ES-I3 (cell line): ENCODE measurements at regions not wholly inside any gene's neighbourhood (a gene's known extent, or its start where the extent isn't known, plus 50 kb on each side); places are given as distances from the start of the nearest gene placed in this dataset.

Experiments
- H3K36me3 ChIP-seq: 2 replicates; pipeline ENCODE4 v1.6.1; 2013; ENCODE audit warnings: mild to moderate bottlenecking, low read length, control low read depth, moderate library complexity; ENCODE audit not compliant: insufficient read depth
- H3K4me1 ChIP-seq: 2 replicates; pipeline ENCODE4 v1.6.1; 2013; ENCODE audit warnings: mild to moderate bottlenecking, control low read depth, low read length; ENCODE audit not compliant: insufficient read depth
- H3K9ac ChIP-seq: 2 replicates; pipeline ENCODE4 v1.6.1; 2013; ENCODE audit warnings: low read depth, mild to moderate bottlenecking, low read length, moderate library complexity
- H3K9me3 ChIP-seq: 2 replicates; pipeline ENCODE4 v1.6.1; 2013; ENCODE audit warnings: mild to moderate bottlenecking, low read length, moderate library complexity; ENCODE audit not compliant: control insufficient read depth, insufficient read depth

DNA sequence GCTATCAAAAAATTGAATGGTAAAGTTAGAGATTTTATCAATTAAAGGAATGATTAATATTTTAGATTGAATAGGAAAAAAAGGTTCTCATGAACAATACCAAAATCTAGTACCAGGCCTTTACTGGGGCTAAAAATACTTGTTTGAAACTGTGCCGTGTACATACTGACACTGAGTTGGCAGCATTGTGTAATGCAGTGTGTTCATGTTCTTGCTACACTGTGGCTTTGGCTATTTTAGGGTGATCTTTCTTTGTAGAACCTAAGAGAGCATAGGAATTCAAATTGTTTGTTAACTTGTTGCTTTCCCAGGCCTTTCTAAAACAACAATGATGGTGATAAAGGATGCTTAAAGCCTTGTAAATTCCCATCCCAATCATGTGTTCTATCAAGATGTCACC lies 80.9 kb downstream of the KIF4B start:
- Histone ChIP-seq H3K9me3 (no peaks in the 10 kb centered on the region), H3K9ac (no peak overlapping the region), H3K4me1 (no peaks in the 10 kb centered on the region), H3K36me3 (no peaks in the 10 kb centered on the region)

DNA sequence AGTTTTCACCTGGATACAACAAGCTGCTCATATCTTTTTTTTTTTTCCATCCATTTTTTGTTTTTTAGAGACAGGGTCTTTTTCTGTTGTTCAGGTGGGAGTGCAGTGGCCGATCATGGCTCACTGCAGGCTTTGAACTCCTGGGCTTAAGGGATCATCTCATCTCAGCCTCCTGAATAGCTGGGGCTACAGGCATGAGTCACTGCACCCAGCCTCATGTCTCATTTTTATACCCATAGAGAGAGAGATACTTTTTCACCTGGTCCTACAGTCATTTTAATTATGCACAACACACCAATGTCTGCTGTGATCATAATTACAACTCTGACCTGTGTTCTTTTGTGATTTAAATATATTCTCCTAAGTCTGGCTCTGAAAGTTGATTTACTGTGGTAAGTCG lies 84.4 kb downstream of the KIF4B start:
- H3K4me1 ChIP-seq, result no peaks in the 10 kb centered on the region
- no peaks in the 10 kb centered on the region for H3K36me3 ChIP-seq
- H3K9me3 ChIP-seq, result no peaks in the 10 kb centered on the region
- H3K9ac ChIP-seq, result no peak overlapping the region

DNA sequence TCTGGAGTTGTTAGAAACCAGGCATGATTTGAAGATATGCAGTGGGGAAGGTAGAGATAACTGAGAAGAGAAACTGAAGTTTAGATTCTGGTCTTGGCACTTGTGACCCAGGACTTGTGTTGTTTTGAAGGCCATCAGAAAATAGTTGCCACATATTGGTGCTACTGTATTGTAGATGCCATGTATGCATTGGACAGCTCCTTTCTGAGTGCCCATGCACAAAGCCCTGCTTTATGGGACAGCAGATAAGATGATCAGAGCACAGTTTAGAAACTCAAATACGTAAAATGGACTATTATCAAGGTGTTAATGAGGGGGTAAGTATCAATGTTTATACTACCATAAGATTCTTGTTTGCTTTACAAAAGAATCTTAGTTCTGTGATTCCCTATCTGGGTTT lies 84.9 kb downstream of the KIF4B start:
- Histone ChIP-seq H3K9me3 (no peaks in the 10 kb centered on the region), H3K36me3 (no peaks in the 10 kb centered on the region), H3K4me1 (no peaks in the 10 kb centered on the region), H3K9ac (no peak overlapping the region)

DNA sequence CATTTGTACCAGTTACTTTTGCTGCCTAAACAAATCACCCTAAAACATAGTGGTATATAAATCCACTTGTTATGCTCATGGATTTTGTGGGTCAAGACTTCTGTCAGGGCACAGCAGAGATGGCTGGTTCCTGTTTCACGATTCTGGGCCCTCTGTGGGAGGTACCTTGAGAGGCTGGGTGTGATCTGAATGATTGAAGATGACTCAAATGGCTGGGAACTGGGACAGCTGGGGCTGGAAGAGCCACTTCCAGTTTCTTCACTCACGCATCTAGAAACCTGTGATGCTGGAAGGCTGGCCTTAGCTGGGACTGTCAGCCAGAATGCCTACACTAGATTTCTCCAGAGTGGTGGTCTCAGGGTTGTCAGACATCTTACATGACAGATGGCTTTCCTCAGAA lies 88.1 kb downstream of the KIF4B start:
- H3K9me3 ChIP-seq, result no peaks in the 10 kb centered on the region
- no peaks in the 10 kb centered on the region for H3K4me1 ChIP-seq
- no peak overlapping the region for H3K9ac ChIP-seq
- H3K36me3 ChIP-seq, result no peaks in the 10 kb centered on the region

DNA sequence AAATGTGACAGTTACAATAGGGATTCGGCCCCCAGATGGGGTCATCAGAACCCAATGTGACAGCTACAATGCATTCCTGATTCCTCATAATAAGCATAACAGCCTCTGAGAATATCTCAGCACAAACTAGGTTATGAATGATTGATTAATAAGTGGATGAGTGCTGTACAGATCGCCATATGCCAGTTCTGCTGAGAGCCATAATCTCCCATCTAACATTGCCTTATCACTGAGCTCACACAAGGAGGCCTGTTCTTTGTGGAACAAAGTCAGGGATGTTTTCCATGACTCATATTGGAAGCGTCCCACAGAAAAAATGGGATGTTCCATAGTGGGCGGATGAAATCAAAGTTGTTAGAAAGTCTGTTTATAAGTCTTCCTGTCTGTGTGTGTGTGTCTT lies 89.6 kb downstream of the KIF4B start:
- H3K4me1 ChIP-seq, result no peaks in the 10 kb centered on the region
- H3K9ac ChIP-seq, result no peak overlapping the region
- H3K36me3 ChIP-seq, result no peaks in the 10 kb centered on the region
- H3K9me3 ChIP-seq, result no peaks in the 10 kb centered on the region

DNA sequence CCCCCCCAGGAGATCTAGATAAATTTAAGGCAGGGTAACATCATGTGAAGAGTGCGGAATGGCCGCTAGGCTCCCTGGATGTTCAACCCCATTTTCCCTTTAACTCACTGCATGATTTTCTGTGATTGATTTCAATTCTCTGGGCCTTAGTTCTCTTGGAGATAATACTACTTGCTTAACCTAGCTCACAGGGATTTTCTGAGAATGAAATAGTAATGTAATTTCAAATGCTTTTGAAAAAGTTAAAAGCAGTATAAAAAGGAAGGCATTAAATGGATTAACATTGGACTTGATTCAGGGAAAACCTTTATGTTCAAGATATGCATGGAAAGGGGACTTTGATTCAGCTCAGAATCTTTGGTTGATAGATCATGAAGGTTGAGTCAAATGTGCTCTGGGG lies 90.9 kb downstream of the KIF4B start:
- no peaks in the 10 kb centered on the region for H3K4me1 ChIP-seq
- H3K36me3 ChIP-seq, result no peaks in the 10 kb centered on the region

DNA sequence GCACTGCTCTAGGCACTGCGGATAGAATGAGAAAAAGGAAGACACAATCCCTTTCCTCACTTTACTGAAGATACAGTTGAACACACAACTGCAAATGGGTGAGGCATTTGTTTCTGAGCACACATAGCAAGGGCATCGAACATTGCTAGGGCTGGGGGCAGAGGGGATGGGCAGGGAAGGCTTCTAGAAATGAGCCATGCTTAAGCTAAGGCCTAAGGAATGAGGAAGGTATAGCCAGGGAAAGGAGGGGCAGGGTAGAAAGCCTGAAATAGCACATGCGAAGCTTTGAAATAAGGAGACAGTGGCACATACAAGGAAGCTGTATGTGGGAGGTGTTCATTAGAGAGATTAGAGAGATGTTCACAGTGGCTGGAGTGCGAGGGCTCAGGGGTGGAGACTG lies 92.7 kb downstream of the KIF4B start:
- no peak overlapping the region for H3K9ac ChIP-seq
- H3K4me1 ChIP-seq, result no peaks in the 10 kb centered on the region
- H3K9me3 ChIP-seq, result no peaks in the 10 kb centered on the region
- no peaks in the 10 kb centered on the region for H3K36me3 ChIP-seq

More for the DNA sequence above, 90.9 kb downstream of the KIF4B start:
- H3K9me3 ChIP-seq, result no peaks in the 10 kb centered on the region
- H3K9ac ChIP-seq, result no peak overlapping the region

DNA sequence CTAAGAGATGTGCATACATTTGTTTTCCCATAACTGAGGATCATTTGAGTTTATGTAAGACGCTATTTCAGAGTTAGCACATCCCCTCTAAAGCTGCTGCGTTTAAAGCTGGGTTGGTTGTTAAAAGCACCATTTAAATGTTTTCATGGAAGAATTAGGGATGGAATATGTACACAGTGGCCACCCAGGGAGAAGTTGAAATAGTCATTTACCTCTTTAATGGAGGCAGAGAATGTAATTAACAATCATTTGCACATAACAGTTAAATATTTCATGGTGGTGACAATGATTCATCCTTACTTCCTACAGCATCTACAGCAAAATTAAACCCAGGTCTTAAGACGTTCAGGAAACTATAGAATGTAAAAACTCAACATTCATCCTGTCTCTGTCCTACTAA lies 100.3 kb downstream of the KIF4B start:
- Histone ChIP-seq H3K9ac (no peak overlapping the region), H3K9me3 (peaks cover 7% of the 10 kb centered on the region; the same call in 1 of the 2 replicates), H3K4me1 (no peaks in the 10 kb centered on the region), H3K36me3 (no peaks in the 10 kb centered on the region)

DNA sequence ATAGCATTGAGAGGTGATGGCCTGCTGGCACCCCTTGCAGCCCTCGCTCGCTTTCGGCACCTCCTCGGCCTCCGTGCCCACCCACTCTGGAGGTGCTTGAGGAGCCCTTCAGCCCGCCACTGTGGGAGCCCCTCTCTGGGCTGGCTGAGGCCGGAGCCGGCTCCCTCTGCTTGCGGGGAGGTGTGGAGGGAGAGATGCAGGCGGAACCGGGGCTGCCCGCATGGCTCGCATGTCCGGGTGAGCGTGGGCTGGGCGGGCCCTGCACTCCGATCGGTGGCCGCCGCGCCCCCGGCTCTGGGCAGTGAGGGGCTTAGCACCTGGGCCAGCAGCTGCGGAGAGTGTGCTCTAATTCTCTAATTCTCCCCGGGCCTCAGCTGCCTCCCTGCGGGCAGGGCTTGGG lies 101.1 kb downstream of the KIF4B start:
- Histone ChIP-seq H3K9me3 (peaks cover 7% of the 10 kb centered on the region; the same call in 1 of the 2 replicates), H3K36me3 (no peaks in the 10 kb centered on the region), H3K9ac (no peak overlapping the region), H3K4me1 (no peaks in the 10 kb centered on the region)

DNA sequence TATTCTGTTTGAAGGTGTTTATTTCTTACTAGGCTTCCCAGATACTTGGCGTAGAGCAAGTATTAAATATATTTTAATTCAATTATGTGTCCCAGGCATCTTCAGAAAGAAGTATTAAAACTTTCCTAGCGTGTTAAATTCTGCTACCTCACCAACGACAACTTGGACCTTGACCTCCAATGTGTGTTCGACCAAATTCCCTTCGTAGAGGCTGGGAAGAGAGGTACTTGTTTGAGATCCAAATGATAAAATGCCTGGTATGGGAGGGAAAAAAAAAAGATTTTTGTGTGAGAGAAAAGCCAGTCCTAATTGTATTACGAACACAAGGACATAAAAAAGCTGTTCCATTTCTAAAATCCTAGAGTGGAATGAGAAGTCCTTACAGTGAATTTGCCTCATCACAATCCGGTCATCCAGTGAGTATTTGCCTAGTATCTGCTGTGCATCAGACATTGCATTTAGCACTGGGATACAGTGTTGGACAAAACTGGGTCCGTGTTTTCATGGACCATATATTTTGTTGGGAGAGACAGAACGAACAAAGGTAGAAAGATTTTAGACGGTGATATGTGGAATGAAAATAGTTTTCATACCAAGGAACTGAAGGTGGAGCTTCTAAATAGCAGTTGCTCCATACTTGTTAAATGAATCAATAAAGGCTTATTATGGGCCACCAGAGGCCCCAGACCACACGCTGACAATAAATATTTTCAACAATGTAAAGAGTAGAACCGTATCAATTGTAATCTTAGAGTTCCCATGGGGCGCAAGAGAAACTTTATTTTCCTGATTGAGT lies 103.1 kb downstream of the KIF4B start:
- Histone ChIP-seq H3K36me3 (no peaks in the 10 kb centered on the region), H3K4me1 (no peaks in the 10 kb centered on the region), H3K9me3 (peaks cover 7% of the 10 kb centered on the region; the same call in 1 of the 2 replicates), H3K9ac (no peak overlapping the region)

DNA sequence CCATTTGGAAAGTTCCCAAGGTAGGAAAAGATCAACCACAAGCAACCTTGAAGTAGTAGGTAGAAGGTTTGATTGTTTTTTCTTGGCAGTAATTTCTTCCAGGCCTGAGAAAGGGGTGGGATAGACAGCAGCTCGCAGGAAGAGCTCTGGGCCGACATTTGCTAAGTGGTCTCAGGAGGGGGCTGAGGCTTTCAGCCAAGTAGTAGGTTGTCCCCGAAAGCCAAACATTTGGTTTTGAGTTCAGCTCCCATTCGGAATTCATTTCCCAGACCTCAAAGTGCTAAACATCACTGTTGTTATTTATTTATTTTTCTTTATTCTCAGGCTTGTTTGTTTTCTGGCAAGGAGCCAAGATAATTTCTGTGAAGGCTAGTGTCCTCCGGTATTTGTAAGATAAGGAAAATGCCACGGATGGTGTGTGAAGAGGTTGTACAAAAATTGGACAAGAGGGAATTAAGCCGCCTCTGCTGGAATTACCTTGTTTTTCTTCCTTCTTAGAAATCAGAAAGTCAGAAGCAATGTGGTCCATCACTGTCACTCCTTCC lies 112.1 kb downstream of the KIF4B start:
- H3K36me3 ChIP-seq, result no peaks in the 10 kb centered on the region
- H3K4me1 ChIP-seq, result no peaks in the 10 kb centered on the region; the same call in 1 of the 2 replicates
- H3K9ac ChIP-seq, result no peak overlapping the region
- no peaks in the 10 kb centered on the region for H3K9me3 ChIP-seq

DNA sequence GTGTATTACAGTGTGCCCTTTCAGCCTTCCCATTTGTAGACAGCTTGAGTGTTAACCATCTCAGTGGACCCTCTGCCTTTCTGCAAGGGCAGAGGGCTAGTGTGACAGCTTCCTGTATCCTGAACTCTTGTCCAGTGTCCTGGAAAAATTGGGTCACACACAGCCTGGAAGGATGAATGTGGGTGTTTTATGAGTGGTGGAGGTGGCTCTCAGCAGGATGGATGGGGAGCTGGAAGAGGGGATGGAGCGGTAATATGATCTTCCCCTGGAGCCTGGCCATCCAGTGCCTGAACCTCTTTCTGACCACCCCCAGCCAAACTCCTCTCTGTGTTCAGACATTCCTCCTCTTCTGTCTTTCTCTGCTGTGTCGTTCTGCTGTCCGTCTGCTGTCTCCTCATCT lies 113.0 kb downstream of the KIF4B start:
- no peaks in the 10 kb centered on the region for H3K36me3 ChIP-seq
- no peaks in the 10 kb centered on the region for H3K9me3 ChIP-seq
- H3K9ac ChIP-seq, result no peak overlapping the region
- H3K4me1 ChIP-seq, result no peaks in the 10 kb centered on the region; the same call in 1 of the 2 replicates

DNA sequence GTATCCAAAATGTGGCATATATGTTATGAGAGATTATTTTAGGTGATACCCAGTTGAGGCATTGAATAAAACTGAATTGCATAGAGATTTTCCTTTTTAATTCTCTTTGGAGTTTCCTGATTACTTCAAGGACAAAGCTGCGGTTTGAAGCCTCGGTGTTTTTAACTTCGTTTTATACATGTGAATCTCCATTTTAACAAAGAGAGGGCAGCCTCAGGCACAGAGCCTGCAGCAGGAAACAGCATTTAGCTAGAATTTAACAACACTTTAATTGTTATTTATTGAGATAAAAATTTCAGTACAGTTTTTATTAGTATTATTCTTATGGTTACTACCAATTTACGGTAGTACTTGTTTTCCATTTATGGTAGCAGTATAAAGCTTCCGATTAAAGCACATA lies 114.0 kb downstream of the KIF4B start:
- H3K4me1 ChIP-seq, result no peaks in the 10 kb centered on the region; the same call in 1 of the 2 replicates
- H3K36me3 ChIP-seq, result no peaks in the 10 kb centered on the region
- no peaks in the 10 kb centered on the region for H3K9me3 ChIP-seq
- H3K9ac ChIP-seq, result no peak overlapping the region

DNA sequence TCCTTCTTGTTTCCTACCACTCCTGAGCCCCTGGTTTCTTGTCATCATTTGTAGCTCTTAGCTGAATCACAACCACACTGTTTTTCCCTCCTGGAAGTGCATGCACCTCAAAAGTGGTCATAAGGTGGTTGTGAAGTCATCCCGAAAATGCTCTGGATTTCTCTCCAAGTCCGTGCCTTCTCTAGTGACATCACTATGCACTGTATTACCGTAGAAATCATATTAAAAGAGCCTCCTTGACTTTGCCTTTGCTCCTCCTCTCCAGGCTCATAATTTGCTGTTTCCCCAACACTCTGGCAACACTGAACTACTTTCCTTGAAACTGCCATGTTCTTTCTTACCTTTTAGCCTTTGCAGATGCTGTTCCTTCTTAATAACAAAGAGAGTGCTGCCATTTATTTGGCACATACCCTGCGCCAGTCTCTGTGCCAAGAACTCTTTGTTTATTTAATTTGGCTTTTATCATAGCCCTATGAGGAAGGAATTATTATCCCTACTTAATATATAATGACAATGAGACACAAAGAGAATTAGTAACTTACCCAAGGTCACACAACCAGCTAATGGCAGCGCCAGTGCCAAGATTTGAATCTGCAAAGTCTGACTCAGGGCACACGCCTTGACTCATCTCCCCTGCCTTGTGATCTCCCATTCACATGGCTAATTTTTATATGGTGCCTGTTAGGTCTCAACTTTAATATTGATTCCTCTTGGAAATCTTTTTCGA lies 115.4 kb downstream of the KIF4B start:
- no peaks in the 10 kb centered on the region; the same call in 1 of the 2 replicates for H3K4me1 ChIP-seq
- no peaks in the 10 kb centered on the region for H3K9me3 ChIP-seq
- no peak overlapping the region for H3K9ac ChIP-seq
- H3K36me3 ChIP-seq, result no peaks in the 10 kb centered on the region

DNA sequence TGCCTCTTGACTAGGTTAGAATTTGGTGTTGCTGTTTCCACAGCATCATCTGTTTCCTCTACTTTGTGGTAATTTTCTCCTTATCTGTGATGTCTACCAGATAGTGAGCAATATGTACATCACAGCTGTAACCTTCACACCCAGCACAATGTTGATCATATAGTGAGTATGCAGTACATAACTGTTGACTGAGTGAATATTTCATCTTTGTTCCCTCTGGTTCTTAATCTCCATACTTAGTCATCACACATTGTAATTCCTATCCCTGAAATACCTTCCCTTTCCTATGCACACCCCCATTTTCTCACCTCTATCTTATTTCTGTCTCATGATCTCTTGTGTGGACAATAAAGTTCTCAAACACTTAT lies 115.9 kb downstream of the KIF4B start:
- H3K36me3 ChIP-seq, result no peaks in the 10 kb centered on the region
- no peak overlapping the region for H3K9ac ChIP-seq
- no peaks in the 10 kb centered on the region; the same call in 1 of the 2 replicates for H3K4me1 ChIP-seq
- no peaks in the 10 kb centered on the region for H3K9me3 ChIP-seq
